Amniotic epithelial cell (primary cell): ENCODE measurements at regions not wholly inside any gene's neighbourhood (a gene's known extent, or its start where the extent isn't known, plus 50 kb on each side); places are given as distances from the start of the nearest gene placed in this dataset.
A peak's percentile ranks its signal among the peaks of the same experiment; 100 is the strongest.

Source experiments
- DNase-seq: peaks from one replicate; pipeline ENCODE4 v3.0.0-alpha.2; 2010; ENCODE audit warnings: low read depth

GRCh38 chr3:120838441-120839091 lies 69.4 kb upstream of the STXBP5L start:
- no peak for DNase-seq

- DNase-seq, result no peak
Measured at GRCh38 chr3:120839120-120839519, 68.9 kb upstream of the STXBP5L start.

- no peak for DNase-seq
Measured at GRCh38 chr3:120841264-120841663, 66.7 kb upstream of the STXBP5L start.

- DNase-seq, result no peak
Measured at GRCh38 chr3:120846073-120846472, 61.9 kb upstream of the STXBP5L start.

- DNase-seq, result no peak
Measured at GRCh38 chr3:120848503-120848902, 59.5 kb upstream of the STXBP5L start.

- peak; percentile 2 for DNase-seq
Measured at GRCh38 chr3:120850381-120851295, 57.4 kb upstream of the STXBP5L start.

GRCh38 chr3:120852412-120852811 lies 55.6 kb upstream of the STXBP5L start:
- DNase-seq, result no peak

GRCh38 chr3:120853416-120853815 lies 54.6 kb upstream of the STXBP5L start:
- DNase-seq, result no peak

- DNase-seq, result no peak
Measured at GRCh38 chr3:120854908-120855526, 53.0 kb upstream of the STXBP5L start.

GRCh38 chr3:120855665-120856437 lies 52.2 kb upstream of the STXBP5L start:
- peak; percentile 43 for DNase-seq
